IMR-90 (cell line): ENCODE measurements at regions not wholly inside any gene's neighbourhood (a gene's known extent, or its start where the extent isn't known, plus 50 kb on each side); places are given as distances from the start of the nearest gene placed in this dataset.

Experiments
- BHLHE40 ChIP-seq: fragments of 150-350 bp; IDR thresholded peaks from 2 replicates; pipeline ENCODE4 v1.6.1; 2016; ENCODE audit warnings: mild to moderate bottlenecking, low read depth, low read length
- CEBPB ChIP-seq: IDR thresholded peaks from 2 replicates; pipeline ENCODE4 v1.6.1; 2012; ENCODE audit warnings: low read depth, low read length, improper control_type of control experiment
- CTCF ChIP-seq: conservative IDR thresholded peaks from 2 replicates; pipeline ENCODE4 v1.5.1; 2012; ENCODE audit warnings: mild to moderate bottlenecking, low read depth, low read length, improper control_type of control experiment
- FOS ChIP-seq: fragments of 150-350 bp; IDR thresholded peaks from 2 replicates; pipeline ENCODE4 v1.6.1; 2016; ENCODE audit warnings: low read depth, low read length
- MAFK ChIP-seq: IDR thresholded peaks from 2 replicates; pipeline ENCODE4 v1.6.1; 2012; ENCODE audit warnings: low read depth, low read length, improper control_type of control experiment
- POLR2A ChIP-seq: IDR thresholded peaks from 2 replicates; pipeline ENCODE4 v1.6.1; 2012; ENCODE audit warnings: mild to moderate bottlenecking, low read depth, low read length
- RCOR1 ChIP-seq: IDR thresholded peaks from 2 replicates; pipeline ENCODE4 v1.6.1; 2012; ENCODE audit warnings: mild to moderate bottlenecking, low read length, improper control_type of control experiment; ENCODE audit not compliant: insufficient replicate concordance
- RFX5 ChIP-seq: IDR thresholded peaks from 2 replicates; pipeline ENCODE4 v1.8.0; 2012; ENCODE audit warnings: low read depth, mild to moderate bottlenecking, low read length, moderate library complexity
- SMC3 ChIP-seq: fragments of 150-350 bp; IDR thresholded peaks from 2 replicates; pipeline ENCODE4 v1.6.1; 2016; ENCODE audit warnings: low read depth, mild to moderate bottlenecking, antibody characterized with exemption, low read length, moderate library complexity
- TF ChIP-seq, protein P1 (sequence below): fragments of 150-350 bp; IDR thresholded peaks from 2 replicates; pipeline ENCODE4 v1.6.1; 2016; ENCODE audit warnings: low read depth, mild to moderate bottlenecking, low read length, moderate library complexity, borderline replicate concordance

DNA sequence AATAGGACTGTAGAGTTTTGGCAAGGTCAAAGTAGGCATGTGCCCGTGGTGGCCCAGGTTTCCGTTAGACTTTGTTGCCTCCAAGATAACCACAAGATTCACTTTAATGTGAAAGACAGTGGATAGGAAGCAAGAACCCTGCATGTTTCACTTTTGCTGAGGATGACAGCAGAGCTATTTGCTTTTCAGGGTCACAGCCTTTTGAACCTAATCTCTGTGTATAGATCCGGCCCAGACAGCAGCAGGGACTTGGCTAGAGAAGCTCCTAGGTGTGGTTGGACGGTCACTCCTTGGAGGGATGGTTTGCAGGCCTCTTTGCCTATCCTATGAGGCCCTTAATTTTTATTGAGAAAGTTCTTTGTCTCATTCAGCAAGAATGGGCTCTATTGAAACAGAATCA, 538.8 kb downstream of the HACE1 start:
- no peak for TF ChIP-seq CTCF
- TF ChIP-seq MAFK: no peak
- TF ChIP-seq RFX5: no peak
- TF ChIP-seq SMC3: no peak
- no peak for TF ChIP-seq POLR2A
- no peak for TF ChIP-seq CEBPB
- TF ChIP-seq, protein P1, sequence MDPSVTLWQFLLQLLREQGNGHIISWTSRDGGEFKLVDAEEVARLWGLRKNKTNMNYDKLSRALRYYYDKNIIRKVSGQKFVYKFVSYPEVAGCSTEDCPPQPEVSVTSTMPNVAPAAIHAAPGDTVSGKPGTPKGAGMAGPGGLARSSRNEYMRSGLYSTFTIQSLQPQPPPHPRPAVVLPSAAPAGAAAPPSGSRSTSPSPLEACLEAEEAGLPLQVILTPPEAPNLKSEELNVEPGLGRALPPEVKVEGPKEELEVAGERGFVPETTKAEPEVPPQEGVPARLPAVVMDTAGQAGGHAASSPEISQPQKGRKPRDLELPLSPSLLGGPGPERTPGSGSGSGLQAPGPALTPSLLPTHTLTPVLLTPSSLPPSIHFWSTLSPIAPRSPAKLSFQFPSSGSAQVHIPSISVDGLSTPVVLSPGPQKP: no peak
- TF ChIP-seq BHLHE40: no peak
- no peak for TF ChIP-seq FOS
- no peak for TF ChIP-seq RCOR1
